HG03460 (cell line): ENCODE measurements at regions not wholly inside any gene's neighbourhood (a gene's known extent, or its start where the extent isn't known, plus 50 kb on each side); places are given as distances from the start of the nearest gene placed in this dataset.
A peak's percentile ranks its signal among the peaks of the same experiment; 100 is the strongest.

ENCODE experiments used
- ATAC-seq: cut with Tn5 transposase; IDR thresholded peaks from one replicate; pipeline ENCODE4 v1.9.1; 2021; ENCODE audit not compliant: unreplicated experiment

- ATAC-seq: no peak
These were observed 339.0 kb upstream of the B3GALT2 start for GRCh38 chr1:193525411-193525810.

GRCh38 chr1:193524616-193525015 is 338.2 kb upstream of the B3GALT2 start:
- no peak for ATAC-seq

GRCh38 chr1:193524021-193524420 is 337.6 kb upstream of the B3GALT2 start:
- no peak for ATAC-seq

GRCh38 chr1:193520472-193520871 is 334.1 kb upstream of the B3GALT2 start:
- no peak for ATAC-seq

- no peak for ATAC-seq
These were observed 333.5 kb upstream of the B3GALT2 start for GRCh38 chr1:193519922-193520321.

GRCh38 chr1:193516755-193517388 is 330.5 kb upstream of the B3GALT2 start:
- no peak for ATAC-seq

- ATAC-seq: no peak
These were observed 328.0 kb upstream of the B3GALT2 start for GRCh38 chr1:193514397-193514796.

GRCh38 chr1:193513032-193513431 is 326.6 kb upstream of the B3GALT2 start:
- no peak for ATAC-seq

- no peak for ATAC-seq
These were observed 318.5 kb upstream of the B3GALT2 start for GRCh38 chr1:193504920-193505319.

GRCh38 chr1:193498088-193498655 is 311.8 kb upstream of the B3GALT2 start:
- ATAC-seq: no peak

- ATAC-seq: no peak
These were observed 308.0 kb upstream of the B3GALT2 start for GRCh38 chr1:193494368-193494767.

- ATAC-seq: no peak
These were observed 302.8 kb upstream of the B3GALT2 start for GRCh38 chr1:193489191-193489590.

- ATAC-seq: no peak
These were observed 301.3 kb upstream of the B3GALT2 start for GRCh38 chr1:193487722-193488121.

GRCh38 chr1:193486671-193487229 is 300.3 kb upstream of the B3GALT2 start:
- ATAC-seq: no peak

- no peak for ATAC-seq
These were observed 294.3 kb upstream of the B3GALT2 start for GRCh38 chr1:193480755-193481154.

GRCh38 chr1:193479187-193479586 is 292.8 kb upstream of the B3GALT2 start:
- peak; percentile 96 for ATAC-seq

- no peak for ATAC-seq
These were observed 290.3 kb upstream of the B3GALT2 start for GRCh38 chr1:193476748-193477147.

GRCh38 chr1:193473932-193474331 is 287.5 kb upstream of the B3GALT2 start:
- ATAC-seq: no peak

GRCh38 chr1:193472838-193473398 is 286.5 kb upstream of the B3GALT2 start:
- no peak for ATAC-seq

- no peak for ATAC-seq
These were observed 286.0 kb upstream of the B3GALT2 start for GRCh38 chr1:193472430-193472829.

GRCh38 chr1:193471981-193472380 is 285.6 kb upstream of the B3GALT2 start:
- ATAC-seq: no peak

- ATAC-seq: no peak
These were observed 277.0 kb upstream of the B3GALT2 start for GRCh38 chr1:193463326-193463932.
